H54 (cell line): ENCODE measurements at regions not wholly inside any gene's neighbourhood (a gene's known extent, or its start where the extent isn't known, plus 50 kb on each side); places are given as distances from the start of the nearest gene placed in this dataset.
A peak's percentile ranks its signal among the peaks of the same experiment; 100 is the strongest.
"Not testable (repeated sequence)": the region's sequence is repeated elsewhere in the genome, so short reads cannot be mapped to it uniquely, and the experiment has no call there.

ENCODE experiments used
- DNase-seq: peaks from one replicate; pipeline ENCODE4 v3.0.0; 2011; ENCODE audit warnings: low spot score, mixed read lengths; ENCODE audit not compliant: insufficient read length
- FAIRE-seq: peaks from 3 replicates; lab custom pipeline; 2011; peaks lifted over from hg19 to GRCh38; lab: Jason Lieb, UNC
- POLR2A ChIP-seq: IDR thresholded peaks from 2 replicates; pipeline ENCODE4 v1.6.1; 2011; ENCODE audit warnings: low read depth, mild to moderate bottlenecking, low read length

- FAIRE-seq = no peak
- TF ChIP-seq POLR2A = no peak
These were observed 199.9 kb upstream of the KCNMB2 start for GRCh38 chr3:178336336-178336735.

GRCh38 chr3:178340506-178340905 is 195.7 kb upstream of the KCNMB2 start:
- no peak for TF ChIP-seq POLR2A
- FAIRE-seq = no peak
- DNase-seq = no peak

More at GRCh38 chr3:178336336-178336735, 199.9 kb upstream of the KCNMB2 start:
- no peak for DNase-seq

DNA sequence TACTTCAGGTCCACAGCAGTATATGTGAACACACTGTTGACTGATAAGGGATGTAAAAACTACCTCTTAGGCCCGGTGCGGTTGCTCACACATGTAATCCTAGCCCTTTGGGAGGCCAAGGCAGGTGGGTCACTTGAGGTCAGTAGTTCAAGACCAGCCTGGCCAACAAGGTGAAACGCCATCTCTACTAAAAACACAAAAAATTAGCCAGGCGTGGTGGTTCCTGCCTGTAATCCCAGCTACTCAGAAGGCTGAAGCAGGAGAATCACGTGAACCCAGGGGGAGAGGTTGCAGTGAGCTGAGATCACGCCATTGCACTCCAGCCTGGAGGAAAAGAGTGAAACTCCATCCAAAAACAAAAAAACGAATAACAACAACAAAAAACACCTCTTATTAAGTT is 194.6 kb upstream of the KCNMB2 start:
- FAIRE-seq (no peak), DNase-seq (no peak)
- TF ChIP-seq POLR2A = no peak

DNA sequence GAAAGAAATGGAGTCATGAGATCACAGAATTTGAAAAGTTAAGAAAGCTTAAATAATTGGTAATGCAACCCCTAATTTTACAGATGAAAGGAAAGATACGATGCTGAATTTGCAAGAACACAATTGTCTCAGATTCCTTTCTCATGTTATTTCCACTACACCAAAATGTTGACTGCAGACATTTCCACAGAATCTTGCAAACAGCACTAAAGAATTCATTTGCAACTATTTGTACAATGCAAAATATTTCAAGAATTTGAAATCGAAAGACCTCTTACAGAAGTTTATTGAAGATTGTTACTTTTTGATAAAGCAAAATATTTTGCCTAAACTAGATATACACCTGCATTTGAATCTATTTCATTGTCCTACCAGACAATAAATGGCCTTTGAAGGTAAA is 194.1 kb upstream of the KCNMB2 start:
- no peak for FAIRE-seq
- TF ChIP-seq POLR2A = no peak
- no peak for DNase-seq

DNA sequence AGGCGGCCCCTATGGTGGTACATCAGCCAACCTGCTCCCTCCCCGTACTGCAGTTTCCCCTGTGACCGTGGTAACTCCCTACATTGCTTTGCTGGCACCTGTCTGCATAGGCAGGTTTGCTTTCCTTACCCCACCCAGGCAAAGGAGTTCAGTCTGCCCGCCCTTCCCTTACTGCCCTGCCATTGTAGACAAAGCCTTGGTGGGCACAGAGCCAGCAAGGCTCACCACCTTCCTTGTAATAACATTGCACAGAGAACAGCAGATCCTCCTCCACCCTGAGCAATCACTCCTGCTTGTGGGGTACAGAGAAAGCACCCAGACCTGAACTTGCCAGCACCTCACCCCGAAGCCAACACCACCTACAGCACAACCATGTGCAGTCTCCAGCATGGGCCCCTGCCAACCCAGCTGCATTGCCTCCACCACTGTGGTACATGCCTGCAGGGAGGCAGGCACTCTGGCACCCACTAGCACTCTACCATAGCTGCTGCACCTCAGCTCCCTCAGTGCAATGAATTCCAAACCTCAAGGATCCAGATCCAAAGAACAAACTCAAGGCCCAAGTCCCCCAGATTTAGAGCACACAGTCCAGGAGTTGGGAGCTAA is 192.7 kb upstream of the KCNMB2 start:
- no peak for DNase-seq
- FAIRE-seq = no peak
- TF ChIP-seq POLR2A = no peak

DNA sequence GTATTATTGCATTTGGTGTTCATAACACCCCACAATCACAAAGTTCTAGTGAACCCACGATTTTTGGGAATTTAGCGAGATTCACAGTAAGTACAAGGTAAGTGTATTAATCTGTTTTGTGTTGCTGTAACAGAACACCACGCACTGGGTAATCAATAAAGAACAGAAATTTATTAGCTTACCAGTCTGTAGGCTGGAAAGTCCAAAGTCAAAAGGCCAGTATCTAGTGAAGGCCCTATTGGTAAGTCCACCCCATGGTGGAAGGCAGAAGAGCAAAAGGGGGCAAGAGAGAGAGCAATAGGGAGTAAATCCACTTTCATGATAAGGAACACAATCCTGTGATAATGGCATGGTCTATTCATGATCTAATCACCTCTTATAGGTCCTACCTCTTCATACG is 190.3 kb upstream of the KCNMB2 start:
- DNase-seq (no peak), FAIRE-seq (no peak)
- TF ChIP-seq POLR2A = no peak

DNA sequence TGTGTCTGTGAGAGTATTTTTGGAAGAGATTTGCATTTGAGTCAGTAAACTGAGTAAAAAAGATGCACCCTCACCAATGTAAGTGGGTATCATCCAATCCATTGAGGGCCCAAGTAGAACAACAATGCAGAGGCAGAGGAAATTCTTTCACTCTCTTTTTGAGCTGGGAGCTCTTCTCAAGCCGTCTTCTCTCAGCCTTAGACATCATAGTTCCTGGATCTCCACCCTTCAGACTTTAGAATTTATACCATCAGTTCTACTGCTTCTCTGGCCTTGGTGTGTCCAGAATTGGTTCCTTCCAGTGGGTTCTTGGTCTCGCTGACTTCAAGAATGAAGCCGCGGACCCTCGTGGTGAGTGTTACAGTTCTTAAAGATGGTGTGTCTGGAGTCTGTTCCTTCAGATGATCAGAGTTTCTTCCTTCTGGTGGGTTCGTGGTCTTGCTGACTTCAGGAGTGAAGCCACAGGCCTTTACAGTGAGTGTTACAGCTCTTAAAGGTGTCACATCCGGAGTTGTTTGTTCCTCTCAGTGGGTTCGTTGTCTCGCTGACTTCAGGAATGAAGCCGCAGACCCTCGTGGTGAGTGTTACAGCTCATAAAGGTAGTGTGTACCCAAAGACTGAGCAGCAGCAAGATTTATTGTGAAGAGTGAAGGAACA is 187.5 kb upstream of the KCNMB2 start:
- not testable (repeated sequence) for DNase-seq, FAIRE-seq

DNA sequence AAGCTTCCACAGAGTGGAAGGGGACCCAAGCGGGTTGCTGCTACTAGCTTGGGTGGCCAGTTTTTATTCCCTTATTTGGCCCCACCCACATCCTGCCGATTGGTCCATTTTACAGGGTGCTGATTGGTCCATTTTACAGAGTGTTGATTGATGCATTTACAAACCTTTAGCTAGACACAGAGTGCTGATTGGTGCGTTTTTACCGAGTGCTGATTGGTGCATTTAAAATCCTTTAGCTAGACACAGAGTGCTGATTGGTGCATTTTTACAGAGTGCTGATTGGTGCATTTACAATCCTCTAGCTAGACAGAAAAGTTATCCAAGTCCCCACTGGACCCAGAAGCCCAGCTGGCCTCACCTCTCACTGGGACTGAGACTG is 187.0 kb upstream of the KCNMB2 start:
- not testable (repeated sequence) for FAIRE-seq

GRCh38 chr3:178350763-178351162 is 185.5 kb upstream of the KCNMB2 start:
- no peak for DNase-seq
- TF ChIP-seq POLR2A = no peak
- FAIRE-seq = peak; percentile 58

More for the DNA sequence above, 187.0 kb upstream of the KCNMB2 start:
- DNase-seq = not testable (repeated sequence)

DNA sequence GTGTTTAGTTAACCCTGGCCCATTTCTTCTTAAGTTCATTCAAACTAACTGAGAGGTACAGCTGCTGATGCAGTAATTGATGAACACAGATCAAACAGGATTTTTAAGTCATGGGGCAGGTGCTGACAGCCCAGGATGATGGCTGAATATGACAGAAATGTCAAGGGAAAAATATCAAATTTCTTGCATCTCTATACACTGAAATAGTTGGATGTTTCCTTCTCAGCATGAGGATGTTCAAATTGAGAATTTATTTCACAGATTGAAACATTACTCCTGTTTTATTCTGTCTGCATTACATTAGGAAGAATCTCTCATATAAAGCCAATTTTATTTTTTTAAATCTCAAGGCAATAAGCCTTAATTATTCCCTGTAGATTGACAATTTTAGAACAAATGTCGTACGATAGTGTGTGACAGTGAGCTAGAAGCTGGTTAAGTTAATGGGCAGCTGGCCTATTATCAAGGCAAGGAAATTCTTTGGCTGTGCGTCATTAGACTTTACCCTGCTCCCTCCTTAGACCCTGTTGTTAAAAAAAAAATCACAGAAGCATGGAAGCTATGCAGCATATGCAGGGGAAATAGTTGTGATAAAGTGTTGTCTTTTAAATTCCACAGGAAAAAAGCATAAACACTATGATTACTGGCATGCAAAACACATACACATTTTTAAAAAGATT is 183.8 kb upstream of the KCNMB2 start:
- TF ChIP-seq POLR2A = no peak
- DNase-seq (no peak), FAIRE-seq (peak; percentile 99)

DNA sequence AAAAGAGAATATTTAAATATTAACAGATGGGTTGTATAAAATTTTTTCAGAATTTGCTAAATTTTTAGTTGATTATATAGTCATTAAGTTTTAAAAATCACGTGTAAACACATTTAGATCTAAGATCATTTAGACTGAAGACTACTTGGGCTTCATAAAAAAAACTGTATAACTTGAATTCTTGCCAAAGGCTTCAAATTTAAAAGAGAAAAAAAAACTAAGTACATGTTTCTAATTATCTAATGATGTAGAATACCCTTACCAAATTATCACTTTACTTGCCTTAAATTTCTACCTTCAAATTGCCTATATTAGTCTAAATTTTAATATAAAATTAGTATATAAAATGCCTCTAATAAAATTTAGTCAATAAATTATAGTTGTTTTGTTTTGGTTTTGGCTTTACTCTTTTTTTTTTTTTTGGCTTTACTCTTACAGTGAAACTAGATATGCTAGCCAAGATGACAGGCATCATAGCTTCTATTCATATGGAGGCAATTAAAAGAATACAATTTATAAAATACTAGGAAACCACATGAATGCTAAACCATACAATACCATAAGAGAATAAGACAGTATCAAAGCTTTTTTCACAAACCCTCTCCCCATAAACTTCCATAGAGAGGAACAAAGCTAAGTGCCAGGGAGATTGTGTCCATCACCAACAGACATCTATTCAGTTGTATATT is 183.1 kb upstream of the KCNMB2 start:
- FAIRE-seq = no peak
- no peak for DNase-seq
- no peak for TF ChIP-seq POLR2A

GRCh38 chr3:178359728-178360127 is 176.5 kb upstream of the KCNMB2 start:
- no peak for FAIRE-seq
- DNase-seq = no peak
- no peak for TF ChIP-seq POLR2A

- not testable (repeated sequence) for FAIRE-seq, DNase-seq
These were observed 173.2 kb upstream of the KCNMB2 start for GRCh38 chr3:178363048-178363447.
